ENCODE measurements at regions not wholly inside any gene's neighbourhood (a gene's known extent, or its start where the extent isn't known, plus 50 kb on each side); places are given as distances from the start of the nearest gene placed in this dataset.

GRCh38 chr16:8204096-8204495 is 386.2 kb downstream of the TMEM114 start:
- no peak for TF ChIP-seq CTCF (IDR thresholded peaks at IDR 0.05)
- no peak for TF ChIP-seq EP300 (IDR thresholded peaks at IDR 0.05)
- no peak for TF ChIP-seq POLR2A (IDR thresholded peaks at IDR 0.05)

Measured in ovary (tissue), 3 donors.